Spinal cord (tissue), 9 donors: ENCODE measurements at regions not wholly inside any gene's neighbourhood (a gene's known extent, or its start where the extent isn't known, plus 50 kb on each side); places are given as distances from the start of the nearest gene placed in this dataset.
"Not testable (repeated sequence)": the region's sequence is repeated elsewhere in the genome, so short reads cannot be mapped to it uniquely, and the experiment has no call there.

Experiments used
- DNase-seq, 6 donors: peaks; one replicate each; pipeline versions ENCODE4 v3.0.0 to v3.0.0-alpha.2; 2013 to 2015; ENCODE audit warnings: low spot score in 6 of 6, low read depth in 4 of 6
- H3K27ac ChIP-seq: one replicate; pipeline ENCODE4 v1.5.1; 2013; ENCODE audit warnings: low read depth, low read length, control low read depth
- H3K27me3 ChIP-seq: one replicate; pipeline ENCODE4 v1.6.1; 2013; ENCODE audit warnings: low read length; ENCODE audit not compliant: control insufficient read depth, insufficient read depth
- H3K36me3 ChIP-seq: one replicate; pipeline ENCODE4 v1.6.1; 2013; ENCODE audit warnings: low read length; ENCODE audit not compliant: control insufficient read depth, insufficient read depth
- H3K4me1 ChIP-seq: one replicate; pipeline ENCODE4 v1.6.1; 2013; ENCODE audit warnings: low read length; ENCODE audit not compliant: control insufficient read depth, insufficient read depth
- H3K4me3 ChIP-seq: one replicate; pipeline ENCODE4 v1.5.1; 2013; ENCODE audit warnings: low read depth, low read length, control low read depth
- H3K9me3 ChIP-seq: one replicate; pipeline ENCODE4 v1.6.1; 2013; ENCODE audit warnings: low read length; ENCODE audit not compliant: control insufficient read depth, insufficient read depth
- WGBS: methylation state at CpG from one replicate; pipeline ENCODE4 v1.1.5; 2013; ENCODE audit warnings: missing lambda C conversion rate; ENCODE audit not compliant: insufficient coverage; 5-methylcytosine and 5-hydroxymethylcytosine counted together
- donor health status: healthy.

DNA sequence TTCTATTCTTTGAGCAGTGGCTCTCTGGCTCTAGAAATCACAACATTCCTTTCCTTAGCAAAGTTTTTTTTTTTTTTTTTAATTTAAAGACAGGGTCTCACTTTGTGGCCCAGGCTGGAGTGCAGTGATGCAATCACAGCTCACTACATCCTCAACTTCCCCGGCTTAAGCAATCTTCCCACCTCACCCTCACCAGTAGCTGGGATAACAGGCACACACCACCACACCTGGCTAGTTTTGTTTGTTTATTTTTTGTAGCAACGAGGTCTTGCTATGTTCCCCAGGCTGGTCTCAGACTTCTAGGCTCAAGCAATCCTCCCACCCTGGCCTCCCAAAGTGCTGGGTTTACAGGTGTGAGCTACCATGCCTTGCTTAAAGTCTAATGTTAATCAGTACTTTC is 85.2 kb downstream of the LMO4 start:
- not testable (repeated sequence) for H3K27me3 ChIP-seq, DNase-seq, H3K27ac ChIP-seq, H3K36me3 ChIP-seq, H3K4me3 ChIP-seq, H3K9me3 ChIP-seq
- H3K4me1 ChIP-seq, result peaks cover 11% of the 10 kb centered on the region
- whole genome bisulfite sequencing, result 100% methylated on average over 1 of the region's 2 CpGs

DNA sequence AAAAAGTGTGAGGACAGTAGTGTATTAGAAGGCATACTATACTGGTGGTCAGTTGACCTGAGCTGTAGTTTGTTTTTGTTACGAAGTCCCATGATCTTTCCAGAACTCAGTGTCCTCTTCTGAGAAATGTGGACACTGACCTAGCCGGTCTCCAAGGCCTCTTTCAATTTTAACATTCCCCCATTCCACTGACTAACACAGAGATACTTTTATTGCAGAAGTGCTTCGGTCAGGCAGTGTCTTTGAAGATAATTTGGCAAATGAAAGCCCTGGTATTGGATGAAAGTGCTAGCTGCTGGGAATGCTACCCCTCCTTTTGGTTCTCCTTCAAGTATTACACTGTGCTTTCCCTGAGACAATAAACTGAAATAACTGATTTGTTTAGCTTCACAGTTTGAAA is 89.4 kb downstream of the LMO4 start:
- no peaks in the 10 kb centered on the region for H3K27me3 ChIP-seq
- no peaks in the 10 kb centered on the region for H3K4me1 ChIP-seq
- H3K9me3 ChIP-seq, result no peaks in the 10 kb centered on the region
- peak overlapping the region; percentile 47 for H3K27ac ChIP-seq
- no peaks in the 10 kb centered on the region for H3K36me3 ChIP-seq
- no peak overlapping the region for H3K4me3 ChIP-seq
- 100% methylated on average over 1 of the region's 3 CpGs for WGBS
- peak in 1 of 6 donors; percentile 51 for DNase-seq

DNA sequence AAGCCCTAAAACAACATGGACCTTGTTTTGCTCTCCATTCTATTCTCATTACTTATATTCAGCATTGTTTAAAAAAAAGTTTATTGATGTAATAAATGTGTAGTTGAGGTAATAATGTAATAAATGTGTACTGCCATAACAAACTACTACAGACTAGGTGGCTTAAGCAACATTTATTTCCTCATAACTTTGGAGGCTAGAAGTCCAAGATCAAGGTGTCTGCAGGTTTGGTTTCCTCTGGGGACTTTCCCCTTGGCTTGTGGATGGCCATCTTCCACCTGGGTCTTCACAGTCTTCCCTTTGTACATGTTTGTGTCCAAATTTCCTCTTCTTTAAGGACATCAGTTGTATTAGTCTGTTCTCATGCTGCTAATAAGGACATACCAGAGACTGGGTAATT is 93.1 kb downstream of the LMO4 start:
- no peaks in the 10 kb centered on the region for H3K9me3 ChIP-seq
- peaks cover 3% of the 10 kb centered on the region for H3K4me1 ChIP-seq
- no peaks in the 10 kb centered on the region for H3K36me3 ChIP-seq
- H3K27ac ChIP-seq, result no peak overlapping the region
- no peaks in the 10 kb centered on the region for H3K27me3 ChIP-seq
- DNase-seq, result no peak
- H3K4me3 ChIP-seq, result no peak overlapping the region

DNA sequence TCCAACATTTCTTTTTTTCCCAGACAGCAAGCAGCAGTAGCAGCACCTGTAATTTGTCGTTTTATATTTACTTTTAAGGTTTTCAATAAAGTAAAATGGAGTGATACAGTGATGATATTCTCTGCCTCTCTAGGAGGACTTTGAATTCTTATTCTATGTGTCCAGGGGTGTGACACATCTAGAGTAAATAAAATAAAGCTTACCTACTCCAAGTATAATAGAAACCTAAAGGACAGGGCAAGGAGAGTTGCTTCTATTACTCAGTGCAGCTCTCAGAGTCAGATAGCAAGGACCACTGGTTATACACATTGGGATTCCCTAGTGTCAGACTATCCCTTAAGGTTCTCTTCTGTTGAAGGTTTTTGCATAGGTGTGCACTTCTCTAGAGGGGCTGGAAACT is 95.9 kb downstream of the LMO4 start:
- no peaks in the 10 kb centered on the region for H3K36me3 ChIP-seq
- H3K4me3 ChIP-seq, result no peak overlapping the region
- no peak overlapping the region for H3K27ac ChIP-seq
- no CpG with 5 or more reads among the region's 1 CpG for WGBS
- no peak for DNase-seq
- H3K9me3 ChIP-seq, result no peaks in the 10 kb centered on the region
- no peaks in the 10 kb centered on the region for H3K27me3 ChIP-seq
- peaks cover 9% of the 10 kb centered on the region for H3K4me1 ChIP-seq

DNA sequence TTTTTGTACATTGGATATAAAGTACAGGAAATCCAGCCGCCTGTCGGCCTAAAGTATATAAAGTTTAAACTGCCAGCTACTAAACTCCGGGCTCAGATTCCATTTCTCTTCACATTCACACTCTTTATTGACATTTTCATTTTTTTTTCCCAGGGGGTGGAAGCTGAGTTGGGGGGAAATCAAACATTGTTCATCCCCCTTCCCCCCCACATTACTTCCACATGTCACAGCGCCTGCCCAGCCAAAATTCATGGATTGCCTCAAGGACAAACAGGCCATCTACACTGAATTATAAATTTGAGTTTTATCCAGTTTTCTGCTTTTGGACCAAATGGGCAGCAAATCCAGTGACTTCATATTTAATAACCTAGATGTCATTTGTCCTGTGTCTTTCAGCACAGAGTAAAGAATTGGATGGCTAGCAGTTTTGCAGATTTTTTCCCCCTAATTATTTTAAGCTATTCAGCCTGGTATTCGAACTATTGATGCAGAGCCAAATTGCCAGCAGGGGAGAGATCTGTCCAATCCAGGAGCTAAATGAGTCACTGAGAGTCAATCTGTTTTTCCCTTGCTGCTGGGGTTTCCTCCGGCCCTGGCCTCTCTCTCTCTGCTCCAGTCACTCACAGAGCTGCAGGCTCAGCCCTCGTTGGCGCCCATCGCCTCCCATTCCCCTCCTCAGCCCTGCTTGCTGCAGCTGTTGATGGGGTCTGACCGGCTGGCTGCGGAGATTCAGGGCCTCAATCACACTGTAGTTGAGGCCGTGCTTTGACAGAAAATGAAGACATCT is 98.0 kb downstream of the LMO4 start:
- Histone ChIP-seq H3K36me3 (no peaks in the 10 kb centered on the region), H3K27me3 (no peaks in the 10 kb centered on the region), H3K4me3 (no peak overlapping the region), H3K27ac (no peak overlapping the region), H3K4me1 (peaks cover 9% of the 10 kb centered on the region), H3K9me3 (no peaks in the 10 kb centered on the region)
- peak in 2 of 6 donors; percentile 71 to 77 for DNase-seq
- 21% methylated on average over 8 of the region's 12 CpGs for WGBS

DNA sequence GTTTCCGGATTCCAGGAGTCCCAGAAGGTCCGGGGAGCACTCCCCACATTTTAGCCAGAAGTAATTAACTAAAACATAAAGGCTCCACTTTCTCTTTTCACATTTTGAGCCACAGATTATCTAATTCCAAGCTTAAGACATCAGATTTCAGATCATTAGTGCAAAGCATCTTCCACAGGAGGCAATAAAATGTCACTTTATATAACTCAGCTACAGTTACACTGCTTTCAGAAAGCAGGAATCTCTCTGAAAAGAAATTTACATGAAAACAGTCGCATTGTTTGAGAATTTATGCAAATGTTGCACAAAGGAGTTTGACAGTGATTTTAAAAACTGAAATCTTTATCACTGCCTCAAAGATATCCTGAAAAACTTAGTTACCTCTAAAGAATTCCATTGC is 99.7 kb downstream of the LMO4 start:
- Histone ChIP-seq H3K27ac (no peak overlapping the region), H3K36me3 (no peaks in the 10 kb centered on the region), H3K9me3 (no peaks in the 10 kb centered on the region), H3K4me1 (peaks cover 9% of the 10 kb centered on the region), H3K4me3 (no peak overlapping the region), H3K27me3 (no peaks in the 10 kb centered on the region)
- WGBS, result 50% methylated on average over 1 of the region's 3 CpGs
- no peak for DNase-seq

DNA sequence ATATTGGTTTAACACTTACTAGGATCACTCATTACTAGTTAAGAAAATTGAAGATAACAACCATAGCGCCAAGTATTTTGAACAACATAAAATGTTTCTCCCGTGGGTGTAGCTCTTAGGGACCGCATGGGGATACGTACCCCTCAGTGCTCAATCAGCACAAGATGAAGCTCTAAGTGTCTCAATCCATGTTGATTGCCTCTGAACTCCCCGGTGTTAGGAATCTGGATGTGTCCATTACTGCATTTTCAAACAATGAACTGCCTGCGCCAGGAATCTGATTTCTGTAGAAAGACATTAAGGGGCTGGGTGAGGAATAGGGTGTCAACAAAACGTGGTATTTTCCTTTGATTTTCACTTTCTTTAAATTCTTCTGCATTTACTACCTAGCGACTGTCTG is 100.2 kb downstream of the LMO4 start:
- Histone ChIP-seq H3K4me1 (peaks cover 9% of the 10 kb centered on the region), H3K27ac (no peak overlapping the region), H3K4me3 (no peak overlapping the region), H3K36me3 (no peaks in the 10 kb centered on the region), H3K27me3 (no peaks in the 10 kb centered on the region), H3K9me3 (no peaks in the 10 kb centered on the region)
- WGBS, result 62% methylated on average over 3 of the region's 8 CpGs
- DNase-seq, result no peak

DNA sequence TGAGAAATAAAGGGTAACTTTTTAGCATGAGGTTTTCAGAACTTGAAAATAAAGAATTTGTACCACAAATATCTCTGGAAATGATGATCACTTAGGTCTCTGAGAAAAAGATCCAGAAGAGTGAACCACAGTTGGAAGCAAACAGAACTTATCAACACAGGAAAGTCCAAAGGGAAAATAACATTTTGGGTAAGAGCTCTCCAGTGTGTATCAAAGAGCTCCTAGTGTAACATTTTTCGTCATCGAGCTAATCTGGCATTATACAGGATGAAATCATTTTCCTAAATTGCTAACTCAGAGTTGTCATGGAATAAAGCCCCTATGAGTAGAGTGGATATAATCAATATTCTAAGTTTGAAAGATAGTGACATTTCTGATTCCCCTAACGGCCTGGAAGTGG is 104.0 kb downstream of the LMO4 start:
- H3K27ac ChIP-seq, result no peak overlapping the region
- H3K4me3 ChIP-seq, result no peak overlapping the region
- no peaks in the 10 kb centered on the region for H3K36me3 ChIP-seq
- H3K9me3 ChIP-seq, result no peaks in the 10 kb centered on the region
- H3K4me1 ChIP-seq, result no peaks in the 10 kb centered on the region
- no peak for DNase-seq
- no CpG with 5 or more reads among the region's 3 CpGs for WGBS
- H3K27me3 ChIP-seq, result no peaks in the 10 kb centered on the region

DNA sequence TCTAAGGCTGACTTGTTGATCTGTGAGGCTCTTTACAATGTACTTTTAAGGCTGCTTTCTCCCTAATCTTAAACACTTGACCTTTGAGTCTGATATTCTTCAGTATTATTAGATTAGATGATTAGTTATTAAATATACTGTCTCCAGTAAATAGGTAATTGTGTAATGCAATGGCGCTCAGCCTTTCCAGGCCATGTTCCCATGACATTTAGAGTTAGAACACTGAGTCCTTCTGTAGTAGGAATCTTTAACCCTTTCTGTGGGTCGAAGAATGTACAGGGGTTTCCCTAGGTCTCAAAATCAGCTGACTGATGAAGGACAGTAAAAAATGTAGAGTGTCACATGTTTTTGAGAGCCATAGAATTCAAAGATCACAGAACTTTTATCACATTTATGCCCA is 104.4 kb downstream of the LMO4 start:
- not testable (repeated sequence) for DNase-seq, H3K4me3 ChIP-seq, H3K27ac ChIP-seq, H3K27me3 ChIP-seq, H3K36me3 ChIP-seq, H3K4me1 ChIP-seq, H3K9me3 ChIP-seq
- no CpG with 5 or more reads among the region's 2 CpGs for WGBS

DNA sequence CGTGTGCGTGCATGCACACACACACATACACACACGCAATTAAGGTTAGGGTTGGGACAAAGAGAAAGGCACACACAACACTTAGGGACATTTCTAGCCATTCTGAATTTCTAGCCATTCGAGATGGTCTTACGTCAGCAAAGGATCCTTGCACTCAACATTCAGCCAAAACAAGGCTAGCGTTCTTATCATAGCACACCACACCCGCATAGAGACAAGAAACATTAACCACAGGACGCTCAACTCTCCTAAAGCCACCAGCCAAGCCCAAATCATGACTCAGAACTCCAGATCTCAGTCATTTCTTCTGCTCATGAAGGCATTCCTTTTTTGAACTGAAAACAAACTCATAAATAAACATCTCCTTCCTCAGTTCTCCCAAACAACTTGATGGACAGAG is 106.8 kb downstream of the LMO4 start:
- Histone ChIP-seq H3K27ac (no peak overlapping the region), H3K4me3 (no peak overlapping the region), H3K36me3 (no peaks in the 10 kb centered on the region), H3K9me3 (no peaks in the 10 kb centered on the region), H3K4me1 (no peaks in the 10 kb centered on the region), H3K27me3 (no peaks in the 10 kb centered on the region)
- 98% methylated on average over 8 of the region's 8 CpGs for WGBS
- no peak for DNase-seq
